ENCODE measurements at regions not wholly inside any gene's neighbourhood (a gene's known extent, or its start where the extent isn't known, plus 50 kb on each side); places are given as distances from the start of the nearest gene placed in this dataset.

GRCh38 chr2:37864217-37864616 lies 60.9 kb upstream of the RMDN2 start:
- DNase-seq (ENCODE audit: insufficient read length) (no peak), FAIRE-seq (no peak)
- TF ChIP-seq POLR2AphosphoS5 (IDR thresholded peaks at IDR 0.05; ENCODE audit: low read depth, low read length) (no peak), TAF1 (IDR thresholded peaks at IDR 0.05; ENCODE audit: borderline replicate concordance, low read depth, low read length) (no peak), POLR2A (IDR thresholded peaks at IDR 0.05; ENCODE audit: low read depth, low read length) (no peak)

GRCh38 chr2:37865640-37866039 lies 59.4 kb upstream of the RMDN2 start:
- no peak for FAIRE-seq
- no peak for DNase-seq (ENCODE audit: insufficient read length)
- TF ChIP-seq TAF1 (IDR thresholded peaks at IDR 0.05; ENCODE audit: borderline replicate concordance, low read depth, low read length) (no peak), POLR2AphosphoS5 (IDR thresholded peaks at IDR 0.05; ENCODE audit: low read depth, low read length) (no peak), POLR2A (IDR thresholded peaks at IDR 0.05; ENCODE audit: low read depth, low read length) (no peak)

GRCh38 chr2:37866171-37866934 lies 58.7 kb upstream of the RMDN2 start:
- FAIRE-seq (no peak), DNase-seq (ENCODE audit: insufficient read length) (no peak)
- TF ChIP-seq POLR2AphosphoS5 (IDR thresholded peaks at IDR 0.05; ENCODE audit: low read depth, low read length) (no peak), POLR2A (IDR thresholded peaks at IDR 0.05; ENCODE audit: low read depth, low read length) (no peak)

GRCh38 chr2:37867166-37867565 lies 57.9 kb upstream of the RMDN2 start:
- no peak for FAIRE-seq
- TF ChIP-seq POLR2AphosphoS5 (IDR thresholded peaks at IDR 0.05; ENCODE audit: low read depth, low read length) = no peak
- TF ChIP-seq TAF1 (IDR thresholded peaks at IDR 0.05; ENCODE audit: borderline replicate concordance, low read depth, low read length) = no peak
- no peak for TF ChIP-seq POLR2A (IDR thresholded peaks at IDR 0.05; ENCODE audit: low read depth, low read length)
- no peak for DNase-seq (ENCODE audit: insufficient read length)

GRCh38 chr2:37868866-37869265 lies 56.2 kb upstream of the RMDN2 start:
- DNase-seq (ENCODE audit: insufficient read length) (no peak), FAIRE-seq (no peak)
- no peak for TF ChIP-seq POLR2AphosphoS5 (IDR thresholded peaks at IDR 0.05; ENCODE audit: low read depth, low read length)
- no peak for TF ChIP-seq POLR2A (IDR thresholded peaks at IDR 0.05; ENCODE audit: low read depth, low read length)
- no peak for TF ChIP-seq TAF1 (IDR thresholded peaks at IDR 0.05; ENCODE audit: borderline replicate concordance, low read depth, low read length)

GRCh38 chr2:37869304-37869703 lies 55.8 kb upstream of the RMDN2 start:
- FAIRE-seq (no peak), DNase-seq (ENCODE audit: insufficient read length) (no peak)
- TF ChIP-seq POLR2A (IDR thresholded peaks at IDR 0.05; ENCODE audit: low read depth, low read length) (no peak), POLR2AphosphoS5 (IDR thresholded peaks at IDR 0.05; ENCODE audit: low read depth, low read length) (no peak), TAF1 (IDR thresholded peaks at IDR 0.05; ENCODE audit: borderline replicate concordance, low read depth, low read length) (no peak)

GRCh38 chr2:37869771-37870170 lies 55.3 kb upstream of the RMDN2 start:
- TF ChIP-seq POLR2AphosphoS5 (IDR thresholded peaks at IDR 0.05; ENCODE audit: low read depth, low read length) (no peak), POLR2A (IDR thresholded peaks at IDR 0.05; ENCODE audit: low read depth, low read length) (no peak), TAF1 (IDR thresholded peaks at IDR 0.05; ENCODE audit: borderline replicate concordance, low read depth, low read length) (no peak)
- FAIRE-seq (no peak), DNase-seq (ENCODE audit: insufficient read length) (no peak)

GRCh38 chr2:37870829-37871228 lies 54.3 kb upstream of the RMDN2 start:
- DNase-seq (ENCODE audit: insufficient read length) (no peak), FAIRE-seq (peak; percentile 27)
- TF ChIP-seq POLR2A (IDR thresholded peaks at IDR 0.05; ENCODE audit: low read depth, low read length) = no peak
- no peak for TF ChIP-seq TAF1 (IDR thresholded peaks at IDR 0.05; ENCODE audit: borderline replicate concordance, low read depth, low read length)

GRCh38 chr2:37871456-37872191 lies 53.5 kb upstream of the RMDN2 start:
- DNase-seq (ENCODE audit: insufficient read length) = no peak
- peak; percentile 57 for FAIRE-seq
- TF ChIP-seq POLR2AphosphoS5 (IDR thresholded peaks at IDR 0.05; ENCODE audit: low read depth, low read length) (no peak), TAF1 (IDR thresholded peaks at IDR 0.05; ENCODE audit: borderline replicate concordance, low read depth, low read length) (no peak), POLR2A (IDR thresholded peaks at IDR 0.05; ENCODE audit: low read depth, low read length) (no peak)

GRCh38 chr2:37872192-37872750 lies 52.8 kb upstream of the RMDN2 start:
- no peak for TF ChIP-seq POLR2AphosphoS5 (IDR thresholded peaks at IDR 0.05; ENCODE audit: low read depth, low read length)
- TF ChIP-seq POLR2A (IDR thresholded peaks at IDR 0.05; ENCODE audit: low read depth, low read length) = no peak
- no peak for TF ChIP-seq TAF1 (IDR thresholded peaks at IDR 0.05; ENCODE audit: borderline replicate concordance, low read depth, low read length)
- no peak for DNase-seq (ENCODE audit: insufficient read length)
- FAIRE-seq = peak; percentile 75

- TF ChIP-seq POLR2AphosphoS5 (IDR thresholded peaks at IDR 0.05; ENCODE audit: low read depth, low read length) (no peak), TAF1 (IDR thresholded peaks at IDR 0.05; ENCODE audit: borderline replicate concordance, low read depth, low read length) (no peak), POLR2A (IDR thresholded peaks at IDR 0.05; ENCODE audit: low read depth, low read length) (no peak)
- no peak for DNase-seq (ENCODE audit: insufficient read length)
- FAIRE-seq = peak; percentile 84
Measured at GRCh38 chr2:37873229-37873628, 51.9 kb upstream of the RMDN2 start.

Measured in GM12892 (cell line).